Kidney (tissue), 13 donors: ENCODE measurements at regions not wholly inside any gene's neighbourhood (a gene's known extent, or its start where the extent isn't known, plus 50 kb on each side); places are given as distances from the start of the nearest gene placed in this dataset.

Experiments
- DNase-seq, 5 donors: peaks; one replicate each; pipeline ENCODE4 v3.0.0-alpha.2; 2013 to 2020
- FAIRE-seq: peaks from 2 replicates; lab custom pipeline; 2012; peaks lifted over from hg19 to GRCh38; lab: Jason Lieb, UNC
- H3K27ac ChIP-seq, 2 donors: one replicate each; pipeline ENCODE4 v1.7.0; 2013; ENCODE audit warnings: low read depth in 2 of 2, low read length in 2 of 2, inconsistent platforms in 1 of 2
- H3K27me3 ChIP-seq: one replicate; pipeline ENCODE4 v1.7.1; 2013; ENCODE audit warnings: low read length, inconsistent platforms; ENCODE audit not compliant: control insufficient read depth, insufficient read depth
- H3K36me3 ChIP-seq, 3 donors: one replicate each; pipeline versions ENCODE4 v1.7.0 to v1.7.1; 2013; ENCODE audit warnings: low read length in 3 of 3, control low read depth in 1 of 3, inconsistent platforms in 1 of 3; ENCODE audit not compliant: insufficient read depth in 3 of 3, control insufficient read depth in 2 of 3
- H3K4me1 ChIP-seq, 3 donors: one replicate each; pipeline versions ENCODE4 v1.7.0 to v1.7.1; 2013; ENCODE audit warnings: low read length in 3 of 3, inconsistent platforms in 1 of 3, low read depth in 1 of 3; ENCODE audit not compliant: control insufficient read depth in 2 of 3, insufficient read depth in 2 of 3
- H3K4me3 ChIP-seq, 3 donors: one replicate each; pipeline versions ENCODE4 v1.7.0 to v1.8.1; 2013; ENCODE audit warnings: low read length in 3 of 3, control low read depth in 1 of 3, inconsistent platforms in 1 of 3
- H3K9ac ChIP-seq, 3 donors: one replicate each; pipeline versions ENCODE4 v1.7.0 to v1.7.1; 2013; ENCODE audit warnings: low read length in 3 of 3, control low read depth in 1 of 3, inconsistent platforms in 1 of 3
- H3K9me3 ChIP-seq, 3 donors: one replicate each; pipeline versions ENCODE4 v1.7.0 to v1.7.1; 2013; ENCODE audit warnings: low read length in 3 of 3, control low read depth in 1 of 3, inconsistent platforms in 1 of 3; ENCODE audit not compliant: control insufficient read depth in 2 of 3, insufficient read depth in 1 of 3
- intact Hi-C: fragments of 100-400 bp; cut with DNase I; formaldehyde crosslinking; loops from one replicate; pipeline ENCODE4 v1.11.1; 2022
- TF ChIP-seq, protein P1 (sequence below): IDR thresholded peaks from 3 replicates; pipeline ENCODE4 v1.5.1; 2012; ENCODE audit warnings: mild to moderate bottlenecking, moderate library complexity, borderline replicate concordance; ENCODE audit not compliant: insufficient read depth; ENCODE audit errors: extremely low read depth
- donor health status: control.
- donor health status: control.
- donor health status: control.
- donor health status: control.
- donor health status: control.
- donor health status: DM: yes; HTN: yes; CAD: no.
- donor health status: Normal renal cell carcinoma (clear cell type).

DNA sequence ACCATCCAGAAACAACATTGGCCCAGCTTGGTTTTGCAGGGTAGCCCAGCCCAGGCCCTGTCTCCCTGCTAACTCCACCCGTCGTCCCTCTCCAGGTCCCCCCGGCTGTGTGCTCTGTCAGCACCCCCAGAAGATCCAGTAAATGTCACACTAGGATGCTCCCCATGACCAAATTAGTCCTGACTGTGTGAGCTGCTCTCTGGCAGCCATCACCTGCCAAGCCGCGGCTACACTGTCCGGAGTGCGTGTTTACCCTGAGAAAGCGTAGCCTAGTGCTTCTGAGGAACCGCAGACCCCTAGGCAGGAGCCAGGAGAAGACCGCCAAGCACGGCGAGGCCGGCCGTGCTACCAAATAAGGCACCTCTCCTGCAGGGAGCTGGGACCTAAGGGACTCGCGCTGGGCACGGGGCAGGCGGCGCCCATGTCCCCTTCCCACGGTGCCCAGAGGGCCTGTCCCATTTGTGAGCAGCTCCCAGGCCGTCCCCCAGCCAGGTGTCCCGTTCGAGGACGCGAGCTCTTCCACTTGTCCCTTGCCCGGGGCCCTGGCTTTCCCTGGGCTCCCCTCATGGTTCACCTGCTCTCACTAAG lies 849.9 kb downstream of the RNF144A start:
- no peak for FAIRE-seq
- TF ChIP-seq, protein P1, sequence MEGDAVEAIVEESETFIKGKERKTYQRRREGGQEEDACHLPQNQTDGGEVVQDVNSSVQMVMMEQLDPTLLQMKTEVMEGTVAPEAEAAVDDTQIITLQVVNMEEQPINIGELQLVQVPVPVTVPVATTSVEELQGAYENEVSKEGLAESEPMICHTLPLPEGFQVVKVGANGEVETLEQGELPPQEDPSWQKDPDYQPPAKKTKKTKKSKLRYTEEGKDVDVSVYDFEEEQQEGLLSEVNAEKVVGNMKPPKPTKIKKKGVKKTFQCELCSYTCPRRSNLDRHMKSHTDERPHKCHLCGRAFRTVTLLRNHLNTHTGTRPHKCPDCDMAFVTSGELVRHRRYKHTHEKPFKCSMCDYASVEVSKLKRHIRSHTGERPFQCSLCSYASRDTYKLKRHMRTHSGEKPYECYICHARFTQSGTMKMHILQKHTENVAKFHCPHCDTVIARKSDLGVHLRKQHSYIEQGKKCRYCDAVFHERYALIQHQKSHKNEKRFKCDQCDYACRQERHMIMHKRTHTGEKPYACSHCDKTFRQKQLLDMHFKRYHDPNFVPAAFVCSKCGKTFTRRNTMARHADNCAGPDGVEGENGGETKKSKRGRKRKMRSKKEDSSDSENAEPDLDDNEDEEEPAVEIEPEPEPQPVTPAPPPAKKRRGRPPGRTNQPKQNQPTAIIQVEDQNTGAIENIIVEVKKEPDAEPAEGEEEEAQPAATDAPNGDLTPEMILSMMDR: no peak

DNA sequence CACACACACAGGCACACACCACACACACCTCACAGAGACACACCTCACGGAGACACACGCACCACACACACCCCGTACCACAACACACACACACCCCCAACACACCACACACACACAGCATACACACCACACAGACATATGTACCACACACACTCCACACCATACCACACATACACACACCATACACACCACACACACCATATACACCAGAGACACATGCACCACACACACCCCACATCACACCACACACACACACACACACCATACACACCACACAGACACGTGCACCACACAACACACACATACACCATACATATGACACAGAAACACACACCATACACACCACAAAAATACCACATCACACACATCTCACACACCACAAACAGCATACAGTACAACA lies 850.7 kb downstream of the RNF144A start:
- TF ChIP-seq, protein P1: no peak
- H3K9ac ChIP-seq: no peak overlapping the region
- FAIRE-seq: no peak
- H3K27ac ChIP-seq: no peak overlapping the region
- H3K36me3 ChIP-seq: no peaks in the 10 kb centered on the region
- DNase-seq: no peak
- H3K4me3 ChIP-seq: no peak overlapping the region
- no peaks in the 10 kb centered on the region for H3K27me3 ChIP-seq
- intact Hi-C loops: no loop called here
- no peaks in the 10 kb centered on the region for H3K4me1 ChIP-seq
- peaks cover 0 to 2% (median 0%) of the 10 kb centered on the region in 3 donors for H3K9me3 ChIP-seq

More for the DNA sequence above, 849.9 kb downstream of the RNF144A start:
- DNase-seq: no peak
- Histone ChIP-seq H3K4me1 (no peaks in the 10 kb centered on the region), H3K36me3 (no peaks in the 10 kb centered on the region), H3K27ac (no peak overlapping the region), H3K9ac (no peak overlapping the region), H3K4me3 (no peak overlapping the region), H3K27me3 (no peaks in the 10 kb centered on the region), H3K9me3 (peaks cover 0 to 2% (median 0%) of the 10 kb centered on the region in 3 donors)
- intact Hi-C loops: no loop called here

DNA sequence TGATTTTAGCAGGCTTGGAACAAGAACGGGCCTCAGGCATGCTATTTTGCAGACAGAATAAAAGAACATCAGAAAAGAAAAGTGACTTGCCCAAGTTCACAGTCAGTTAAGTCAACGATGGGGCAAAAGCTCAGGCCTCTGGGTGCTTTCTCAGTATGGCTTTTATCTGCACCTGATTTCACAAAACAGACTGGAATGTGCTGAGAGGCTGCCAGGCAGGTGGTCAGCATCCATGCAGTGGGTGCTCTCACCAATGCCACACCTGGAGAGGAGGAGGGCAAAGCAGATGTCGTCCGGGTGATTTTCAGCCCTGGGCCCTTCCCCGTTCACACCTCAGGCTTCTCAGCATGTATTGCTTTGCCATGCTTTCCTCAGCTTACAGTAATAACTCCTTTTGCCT lies 854.6 kb downstream of the RNF144A start:
- FAIRE-seq: no peak
- intact Hi-C loops: no loop called here
- no peaks in the 10 kb centered on the region for H3K9me3 ChIP-seq

More for the DNA sequence above, 854.6 kb downstream of the RNF144A start:
- Histone ChIP-seq H3K4me3 (no peak overlapping the region), H3K27ac (no peak overlapping the region), H3K4me1 (no peaks in the 10 kb centered on the region), H3K9ac (no peak overlapping the region), H3K27me3 (no peaks in the 10 kb centered on the region), H3K36me3 (no peaks in the 10 kb centered on the region)
- TF ChIP-seq, protein P1: no peak
- DNase-seq: no peak
